Prostate gland (tissue), 2 donors: ENCODE measurements at regions not wholly inside any gene's neighbourhood (a gene's known extent, or its start where the extent isn't known, plus 50 kb on each side); places are given as distances from the start of the nearest gene placed in this dataset.

Source experiments
- DNase-seq: peaks from one replicate; pipeline ENCODE4 v3.0.0-alpha.2; 2019; ENCODE audit warnings: low spot score
- H3K27ac ChIP-seq, 2 donors: fragments of 200-600 bp; sonication (generic); 2 replicates each; pipeline ENCODE4 v1.5.1; 2017 to 2019
- H3K27me3 ChIP-seq: fragments of 200-600 bp; sonication (generic); replicated peaks from 2 replicates; pipeline ENCODE4 v1.5.1; 2019; ENCODE audit not compliant: insufficient read depth
- H3K36me3 ChIP-seq, 2 donors: fragments of 200-600 bp; sonication (generic); 1 replicate in 1 of 2; 2 replicates in 1 of 2; pipeline versions ENCODE4 v1.5.1 to v1.8.1; 2017 to 2019
- H3K4me1 ChIP-seq: fragments of 200-600 bp; sonication (generic); replicated peaks from 2 replicates; pipeline ENCODE4 v1.5.1; 2019
- H3K4me3 ChIP-seq, 2 donors: fragments of 200-600 bp; sonication (generic); 2 replicates each; pipeline ENCODE4 v1.5.1; 2017 to 2019
- H3K9me3 ChIP-seq: fragments of 200-600 bp; sonication (generic); 2 replicates; pipeline ENCODE4 v1.5.1; 2017
- POLR2A ChIP-seq: fragments of 450-650 bp; IDR thresholded peaks from one replicate; pipeline ENCODE4 v1.6.1; 2016; ENCODE audit warnings: antibody characterized with exemption, mild to moderate bottlenecking
- POLR2AphosphoS5 ChIP-seq: sonication (generic); formaldehyde crosslinking; IDR thresholded peaks from one replicate; pipeline ENCODE4 v1.6.1; 2017; ENCODE audit warnings: antibody characterized with exemption
- WGBS: methylation state at CpG from one replicate; pipeline ENCODE4 v1.1.5; 2018; 5-methylcytosine and 5-hydroxymethylcytosine counted together
- intact Hi-C: fragments of 100-400 bp; cut with DNase I; formaldehyde crosslinking; loops from one replicate; pipeline ENCODE4 v1.14.2; 2022
- TF ChIP-seq, protein P1 (sequence below), 4 experiments: fragments of 200-600 bp in 2 of 4; fragments of 450-650 bp in 2 of 4; sonication (generic) in 2 of 4; IDR thresholded peaks; 1 replicate in 3 of 4; 2 replicates in 1 of 4; pipeline ENCODE4 v1.5.1; 2016 to 2019; ENCODE audit warnings: antibody characterized with exemption in 4 of 4, mild to moderate bottlenecking in 2 of 4, moderate library complexity in 2 of 4

DNA sequence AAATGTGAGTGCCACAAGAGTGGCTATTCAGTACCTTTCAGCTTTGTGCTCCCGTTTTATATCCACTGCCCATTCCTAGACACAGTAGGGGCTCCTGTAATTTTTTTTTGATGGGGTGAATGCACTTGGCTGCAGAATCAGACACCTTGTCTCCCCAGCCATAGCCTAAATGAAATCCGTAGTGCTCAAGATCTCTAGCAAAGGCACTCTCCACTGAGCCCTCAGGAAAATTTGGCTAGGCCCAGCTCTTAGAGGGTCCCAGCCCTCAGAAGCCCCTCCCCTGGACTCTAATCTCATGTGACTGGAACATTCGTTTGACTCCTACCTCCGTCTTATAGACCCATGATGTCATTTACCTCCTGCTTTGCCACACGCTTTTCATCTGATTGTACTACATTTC, 323.9 kb downstream of the SMAD2 start:
- WGBS = 74% methylated on average over 5 of the region's 5 CpGs
- Histone ChIP-seq H3K36me3 (no peaks in the 10 kb centered on the region), H3K9me3 (no peaks in the 10 kb centered on the region), H3K4me1 (no peaks in the 10 kb centered on the region), H3K27me3 (no peaks in the 10 kb centered on the region), H3K4me3 (no peak overlapping the region), H3K27ac (no peak overlapping the region)
- intact Hi-C loops = no loop called here
- TF ChIP-seq, protein P1, sequence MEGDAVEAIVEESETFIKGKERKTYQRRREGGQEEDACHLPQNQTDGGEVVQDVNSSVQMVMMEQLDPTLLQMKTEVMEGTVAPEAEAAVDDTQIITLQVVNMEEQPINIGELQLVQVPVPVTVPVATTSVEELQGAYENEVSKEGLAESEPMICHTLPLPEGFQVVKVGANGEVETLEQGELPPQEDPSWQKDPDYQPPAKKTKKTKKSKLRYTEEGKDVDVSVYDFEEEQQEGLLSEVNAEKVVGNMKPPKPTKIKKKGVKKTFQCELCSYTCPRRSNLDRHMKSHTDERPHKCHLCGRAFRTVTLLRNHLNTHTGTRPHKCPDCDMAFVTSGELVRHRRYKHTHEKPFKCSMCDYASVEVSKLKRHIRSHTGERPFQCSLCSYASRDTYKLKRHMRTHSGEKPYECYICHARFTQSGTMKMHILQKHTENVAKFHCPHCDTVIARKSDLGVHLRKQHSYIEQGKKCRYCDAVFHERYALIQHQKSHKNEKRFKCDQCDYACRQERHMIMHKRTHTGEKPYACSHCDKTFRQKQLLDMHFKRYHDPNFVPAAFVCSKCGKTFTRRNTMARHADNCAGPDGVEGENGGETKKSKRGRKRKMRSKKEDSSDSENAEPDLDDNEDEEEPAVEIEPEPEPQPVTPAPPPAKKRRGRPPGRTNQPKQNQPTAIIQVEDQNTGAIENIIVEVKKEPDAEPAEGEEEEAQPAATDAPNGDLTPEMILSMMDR (IDR thresholded peaks at IDR 0.05) = no peak
- TF ChIP-seq POLR2AphosphoS5 = no peak
- no peak for TF ChIP-seq POLR2A
- no peak for DNase-seq

GRCh38 chr18:47605093-47605492, 325.4 kb downstream of the SMAD2 start:
- intact Hi-C loops = no loop called here
- H3K27me3 ChIP-seq = no peaks in the 10 kb centered on the region
- WGBS = 15% methylated on average over 1 of the region's 1 CpG
- H3K4me1 ChIP-seq = no peaks in the 10 kb centered on the region
- no peak for TF ChIP-seq POLR2AphosphoS5
- TF ChIP-seq, protein P1 (IDR thresholded peaks at IDR 0.05) = no peak
- TF ChIP-seq POLR2A = no peak
- H3K4me3 ChIP-seq = no peak overlapping the region
- H3K27ac ChIP-seq = no peak overlapping the region
- no peaks in the 10 kb centered on the region for H3K9me3 ChIP-seq
- DNase-seq = no peak
- H3K36me3 ChIP-seq = no peaks in the 10 kb centered on the region

DNA sequence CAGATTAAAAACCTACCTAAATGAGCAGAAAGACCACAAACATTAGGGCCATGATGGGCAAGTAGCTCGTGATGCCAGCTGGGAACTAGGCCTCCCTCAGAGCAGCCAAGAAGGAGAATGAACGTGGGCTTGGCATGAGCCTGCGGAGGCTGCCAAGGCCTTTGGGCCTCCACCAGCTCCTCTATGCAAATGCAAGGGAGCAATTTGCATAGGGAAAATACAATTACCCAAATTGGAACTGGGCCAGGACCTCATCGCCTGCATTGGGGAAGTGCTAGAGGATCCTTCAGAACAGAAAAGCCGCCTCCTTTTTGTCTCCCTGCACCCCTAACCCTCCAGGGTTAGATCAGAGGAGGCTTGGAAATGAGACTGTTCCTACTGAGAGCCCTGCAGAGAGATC, 326.4 kb downstream of the SMAD2 start:
- intact Hi-C loops = no loop called here
- WGBS = 71% methylated on average over 5 of the region's 5 CpGs
- DNase-seq = no peak
- H3K4me1 ChIP-seq = no peaks in the 10 kb centered on the region
- H3K27me3 ChIP-seq = no peaks in the 10 kb centered on the region
- H3K9me3 ChIP-seq = no peaks in the 10 kb centered on the region
- H3K4me3 ChIP-seq = no peak overlapping the region
- no peak overlapping the region for H3K27ac ChIP-seq
- H3K36me3 ChIP-seq = no peaks in the 10 kb centered on the region
- TF ChIP-seq, protein P1 (IDR thresholded peaks at IDR 0.05) = no peak
- no peak for TF ChIP-seq POLR2AphosphoS5
- TF ChIP-seq POLR2A = no peak

- Histone ChIP-seq H3K4me1 (no peaks in the 10 kb centered on the region), H3K9me3 (no peaks in the 10 kb centered on the region), H3K36me3 (no peaks in the 10 kb centered on the region), H3K27me3 (no peaks in the 10 kb centered on the region), H3K27ac (no peak overlapping the region), H3K4me3 (no peak overlapping the region)
- 94% methylated on average over 1 of the region's 1 CpG for WGBS
- no peak for TF ChIP-seq POLR2A
- TF ChIP-seq, protein P1 (IDR thresholded peaks at IDR 0.05) = no peak
- TF ChIP-seq POLR2AphosphoS5 = no peak
- DNase-seq = no peak
- intact Hi-C loops = no loop called here
These were observed 327.3 kb downstream of the SMAD2 start for GRCh38 chr18:47603158-47603557.

DNA sequence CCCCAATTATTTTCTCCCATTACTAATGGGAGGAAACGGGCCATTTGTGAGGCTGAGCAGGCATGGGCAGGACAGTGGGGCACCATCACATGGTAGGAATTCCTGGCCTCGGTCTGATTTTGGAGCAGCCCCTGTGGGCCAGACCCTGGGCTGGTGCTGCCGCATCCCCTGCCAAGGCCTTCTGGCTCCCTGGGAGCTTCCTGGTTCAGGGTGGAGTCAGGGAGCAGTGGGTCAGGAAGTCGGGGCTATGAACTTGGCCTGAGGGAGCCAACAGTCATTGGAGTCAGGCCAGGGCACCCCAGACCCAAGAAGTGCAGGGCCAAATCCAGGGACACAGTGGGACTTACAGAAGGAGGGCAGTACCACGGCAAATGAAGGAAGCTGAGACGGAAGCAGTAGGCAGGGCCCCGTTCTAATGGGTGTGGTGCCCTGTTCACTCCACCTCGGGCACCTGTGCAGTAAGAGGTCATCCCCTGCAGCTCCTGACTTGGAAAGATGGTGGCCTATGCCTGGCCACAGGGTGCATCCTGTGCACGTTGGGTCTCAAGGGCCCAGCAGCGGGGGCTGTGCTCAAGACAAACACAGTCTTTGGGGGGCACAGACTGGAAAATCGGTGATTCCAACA, 328.1 kb downstream of the SMAD2 start:
- TF ChIP-seq POLR2AphosphoS5 = no peak
- TF ChIP-seq, protein P1 (IDR thresholded peaks at IDR 0.05) = no peak
- TF ChIP-seq POLR2A = no peak
- no peaks in the 10 kb centered on the region for H3K27me3 ChIP-seq
- 77% methylated on average over 11 of the region's 11 CpGs for WGBS
- intact Hi-C loops = no loop called here
- H3K9me3 ChIP-seq = no peaks in the 10 kb centered on the region
- no peak overlapping the region for H3K27ac ChIP-seq
- H3K36me3 ChIP-seq = no peaks in the 10 kb centered on the region
- no peak for DNase-seq
- H3K4me1 ChIP-seq = no peaks in the 10 kb centered on the region
- H3K4me3 ChIP-seq = no peak overlapping the region
